KBM-7 (cell line): ENCODE measurements at regions not wholly inside any gene's neighbourhood (a gene's known extent, or its start where the extent isn't known, plus 50 kb on each side); places are given as distances from the start of the nearest gene placed in this dataset.

Source experiments
- DNase-seq: peaks from one replicate; pipeline ENCODE4 v3.0.0-alpha.2; 2015
- in situ Hi-C: fragments of 300-500 bp; cut with MboI; formaldehyde crosslinking; loops from 2 replicates; pipeline ENCODE4 v1.14.3; 2020; ENCODE audit warnings: low sequenced_read_pairs, low pct_unique_long_range_greater_than_20kb, mixed read lengths

DNA sequence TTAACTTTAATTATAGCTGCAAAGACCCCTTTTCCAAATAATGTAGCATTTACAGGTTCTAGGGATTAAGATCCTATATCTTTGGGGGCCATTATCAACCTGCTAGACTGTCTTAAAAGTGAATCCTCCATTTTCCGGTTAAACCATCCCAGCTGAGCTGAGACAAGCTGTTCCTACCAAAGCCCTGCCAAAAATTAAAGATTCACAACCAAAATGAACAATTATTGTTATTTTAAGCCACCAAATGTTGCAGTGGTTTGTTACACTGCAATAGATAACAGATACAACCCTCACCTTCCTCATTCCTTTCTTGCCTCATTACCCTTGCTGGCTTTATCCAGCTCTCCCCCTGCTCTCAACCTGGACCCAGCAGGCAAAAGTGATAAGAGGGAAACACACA, 343.4 kb downstream of the CDK5RAP2 start:
- in situ Hi-C loops = no loop called here
- DNase-seq = no peak

DNA sequence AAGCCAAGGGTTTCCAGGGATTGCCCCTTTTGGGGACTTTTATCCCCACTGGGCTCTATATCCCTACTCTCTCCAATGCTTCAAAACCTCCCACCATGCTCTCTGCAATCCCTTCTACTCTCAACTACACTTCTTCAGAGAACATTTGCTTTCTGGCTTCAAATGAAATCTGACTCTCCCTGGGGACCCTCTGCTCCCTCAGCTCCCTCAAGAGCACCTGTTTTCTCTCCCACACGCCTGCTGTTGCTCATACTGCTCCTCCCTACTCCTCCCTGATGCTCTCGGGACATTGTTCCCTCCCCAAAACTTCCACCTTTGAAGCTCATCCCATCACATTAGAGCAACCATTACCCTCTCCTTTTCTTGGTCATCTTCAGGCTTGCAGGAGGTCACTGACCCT, 344.9 kb downstream of the CDK5RAP2 start:
- in situ Hi-C loops = no loop called here

DNA sequence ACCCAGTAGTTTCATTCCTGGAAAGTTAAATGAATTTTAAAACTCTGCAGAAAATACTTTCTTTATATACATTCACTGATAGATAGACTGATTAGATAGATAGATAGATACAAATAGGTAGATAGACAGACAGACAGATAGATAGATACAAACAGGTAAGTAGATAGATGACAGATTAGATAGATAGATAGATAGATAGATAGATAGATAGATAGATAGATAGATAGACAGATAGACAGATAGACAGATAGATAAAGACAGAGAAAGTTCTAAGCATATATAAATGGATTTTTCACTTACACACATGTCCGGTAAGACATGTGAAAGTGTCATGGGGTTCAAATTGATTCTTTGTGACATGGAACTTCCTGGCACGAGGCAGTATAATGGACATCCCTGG, 349.7 kb downstream of the CDK5RAP2 start:
- in situ Hi-C loops = no loop called here
- no peak for DNase-seq

More for the DNA sequence above, 344.9 kb downstream of the CDK5RAP2 start:
- no peak for DNase-seq

DNA sequence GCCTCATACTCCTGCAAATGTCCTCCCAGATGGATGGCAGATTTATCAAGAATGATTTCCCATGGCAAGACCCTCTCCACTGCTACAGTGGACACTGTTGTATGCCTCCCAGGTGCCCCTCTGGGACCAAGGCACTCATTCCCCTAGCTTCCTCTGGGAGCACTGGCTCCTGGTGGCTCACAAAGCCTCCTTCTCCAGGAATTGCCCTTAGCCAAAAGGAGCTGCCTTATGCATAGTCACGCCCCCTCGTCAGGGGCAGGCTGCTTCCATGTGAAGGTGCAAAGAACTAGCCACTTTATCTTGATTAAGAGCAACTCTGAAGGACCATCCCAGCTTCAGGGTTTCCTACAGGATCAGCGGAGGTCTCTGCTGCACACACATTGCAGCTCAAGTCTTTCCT, 358.1 kb downstream of the CDK5RAP2 start:
- in situ Hi-C loops = no loop called here

DNA sequence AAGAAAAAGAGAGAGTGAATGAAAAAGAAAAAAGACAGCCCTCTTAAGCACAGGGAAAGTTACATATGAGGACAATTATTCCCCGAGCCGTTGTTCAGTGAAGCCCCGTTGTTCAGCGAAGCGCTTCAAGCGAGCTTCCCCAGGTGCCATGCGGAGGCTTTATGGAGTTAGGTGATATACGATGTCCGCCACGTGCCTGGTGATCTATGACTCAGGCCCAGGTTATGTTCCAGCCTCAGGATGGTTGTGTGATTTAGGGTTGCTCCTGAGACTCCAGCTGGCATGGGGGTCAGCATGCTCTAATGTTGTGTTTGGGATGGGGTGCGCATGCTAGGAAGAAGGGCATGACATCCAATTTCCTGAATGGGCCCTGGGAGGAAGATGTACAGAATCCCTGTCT, 365.6 kb downstream of the CDK5RAP2 start:
- in situ Hi-C loops = no loop called here
- no peak for DNase-seq

More for the DNA sequence above, 358.1 kb downstream of the CDK5RAP2 start:
- no peak for DNase-seq

DNA sequence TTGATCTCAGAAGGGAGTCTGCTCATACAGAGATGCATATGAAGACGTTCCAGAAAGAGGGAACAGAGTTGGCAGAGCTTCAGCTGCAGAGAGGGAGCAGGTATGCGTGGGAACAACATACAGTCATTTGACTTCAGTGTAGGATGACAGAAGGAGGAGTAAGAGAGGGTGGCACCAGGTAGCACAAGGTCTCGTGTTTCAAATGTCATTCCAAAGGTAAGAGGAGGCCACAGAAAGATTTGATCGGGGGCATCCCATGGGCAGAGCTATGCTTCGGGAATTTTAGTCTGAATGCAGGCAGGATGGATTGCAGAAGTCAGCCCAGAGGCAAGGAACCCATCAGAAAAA, 367.1 kb downstream of the CDK5RAP2 start:
- in situ Hi-C loops = no loop called here
- DNase-seq = no peak

DNA sequence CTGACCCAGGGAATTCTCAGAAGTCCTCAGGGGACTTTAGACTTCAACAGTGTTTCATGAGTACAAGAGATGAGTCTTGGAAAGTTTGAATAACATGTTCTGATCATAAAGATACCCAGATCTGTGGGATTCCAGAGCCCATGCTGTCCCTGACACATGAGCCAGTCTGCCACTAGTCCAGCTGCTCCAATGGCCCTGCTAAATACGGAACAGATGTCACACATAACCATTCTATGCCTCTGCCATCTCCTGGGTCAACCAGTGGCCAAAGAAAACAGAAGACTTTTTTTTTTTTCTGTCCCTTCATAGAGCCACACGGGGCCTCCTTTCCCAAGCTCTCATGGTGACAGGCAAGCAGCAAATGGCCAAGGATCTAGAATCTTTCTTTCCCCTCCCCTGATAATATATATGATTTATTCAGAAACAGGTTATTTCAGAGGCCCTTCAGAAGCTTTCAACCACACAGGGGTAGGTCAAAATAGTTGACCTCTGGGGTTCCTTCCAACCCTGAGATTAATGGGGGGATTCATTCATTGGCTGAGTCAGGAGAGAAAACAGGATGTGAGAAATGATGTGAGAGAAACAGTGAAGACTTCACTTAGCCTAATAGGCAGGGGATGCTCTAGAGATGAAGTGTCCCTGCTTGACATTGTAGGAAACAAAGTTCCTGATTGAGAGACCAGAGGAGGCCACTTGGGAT, 367.7 kb downstream of the CDK5RAP2 start:
- no peak for DNase-seq
- in situ Hi-C loops = no loop called here

DNA sequence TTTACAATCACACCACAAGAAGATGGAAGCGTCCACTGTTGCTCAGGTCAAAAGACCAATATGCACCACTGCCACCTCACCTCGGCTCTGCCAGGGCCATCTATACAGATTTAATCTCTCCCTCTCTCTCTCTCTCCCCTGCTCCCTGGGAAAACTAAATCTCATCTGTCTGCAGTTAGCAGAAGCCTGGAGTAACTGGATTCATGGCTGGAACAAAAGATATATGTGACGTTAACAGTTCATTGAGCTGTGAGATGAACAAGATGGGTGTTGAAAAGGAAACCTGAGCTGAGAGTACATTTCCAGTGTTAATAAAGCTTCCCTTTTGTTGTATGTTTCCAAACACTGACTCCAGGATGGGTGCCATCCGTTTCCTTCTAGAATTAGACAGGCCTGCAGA, 369.7 kb downstream of the CDK5RAP2 start:
- in situ Hi-C loops = no loop called here
- no peak for DNase-seq

DNA sequence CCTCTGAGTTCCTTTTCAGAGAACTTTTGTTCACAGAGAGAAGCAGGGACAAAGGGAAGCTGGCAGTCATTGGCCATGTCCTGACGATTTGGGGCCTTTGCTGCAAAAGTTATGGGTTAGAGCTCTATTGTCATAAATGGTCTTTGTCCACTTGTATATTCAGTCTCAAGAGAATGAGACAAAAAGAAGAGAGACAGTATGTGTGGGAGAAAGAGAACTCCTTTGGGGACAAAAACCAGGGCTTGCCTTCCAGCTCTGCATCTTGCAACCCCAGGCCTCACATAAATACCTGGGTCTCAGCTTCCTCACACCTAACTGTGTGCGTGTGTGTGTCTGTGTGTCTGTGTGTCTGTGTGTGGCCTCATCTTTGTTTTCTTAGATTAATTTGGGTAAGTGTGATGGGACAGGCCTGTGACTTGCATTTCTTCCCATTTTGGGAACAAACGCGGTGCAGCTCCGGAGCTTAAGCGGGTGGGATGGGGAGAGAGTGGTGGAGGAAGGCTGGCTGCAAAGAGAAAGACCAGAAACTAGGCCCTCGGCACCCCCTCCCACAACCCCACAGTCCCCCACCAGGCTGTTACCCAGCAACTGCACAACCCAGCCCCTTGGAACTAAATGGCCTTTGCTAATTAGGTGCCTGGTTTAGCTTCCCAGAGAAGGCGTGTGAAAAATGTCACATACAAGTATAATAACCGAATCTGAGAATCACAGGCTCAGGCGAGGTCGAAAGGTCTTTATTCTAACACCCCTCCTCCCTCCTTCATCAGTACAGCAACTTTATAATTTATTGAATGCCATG, 376.9 kb downstream of the CDK5RAP2 start:
- DNase-seq = no peak
- in situ Hi-C loops = no loop called here

DNA sequence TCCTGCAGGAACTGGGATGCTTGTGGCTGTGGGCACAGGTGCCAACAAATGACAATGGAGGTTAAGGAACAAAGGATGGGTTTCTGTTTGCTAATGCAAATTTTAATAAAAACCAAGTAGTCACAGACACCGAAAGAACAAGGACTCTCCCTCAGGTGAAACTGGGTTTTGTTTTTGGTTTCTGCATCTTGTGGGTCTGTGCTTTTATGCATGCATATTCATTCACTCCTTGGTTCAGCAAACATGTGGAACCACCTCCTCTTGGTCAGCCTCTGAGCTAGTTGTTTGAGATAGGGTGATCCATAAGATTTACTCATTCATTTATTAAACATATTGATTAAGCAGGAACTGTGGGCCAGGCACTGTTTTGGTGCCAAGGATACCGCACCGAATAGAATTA, 381.9 kb downstream of the CDK5RAP2 start:
- in situ Hi-C loops = no loop called here
- DNase-seq = no peak

DNA sequence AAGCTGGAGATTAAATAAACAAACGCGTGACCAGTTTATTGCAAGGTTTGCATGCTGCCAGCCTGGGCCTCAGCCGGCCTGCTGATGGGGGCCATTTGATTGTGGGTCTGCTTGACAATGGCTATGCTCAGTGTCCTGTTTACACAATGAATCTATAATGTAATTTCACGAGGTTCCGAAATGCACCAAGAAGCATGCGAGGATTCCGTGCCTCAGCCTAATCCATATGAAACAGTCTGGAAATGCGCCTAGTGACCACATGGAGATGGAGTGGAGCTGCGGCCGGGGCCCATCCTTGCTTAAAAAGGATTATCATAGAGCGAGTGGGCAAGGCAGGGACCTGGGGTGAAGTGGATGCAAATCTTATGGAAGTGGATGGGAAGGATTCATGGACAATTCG, 382.4 kb downstream of the CDK5RAP2 start:
- no peak for DNase-seq
- in situ Hi-C loops = no loop called here

DNA sequence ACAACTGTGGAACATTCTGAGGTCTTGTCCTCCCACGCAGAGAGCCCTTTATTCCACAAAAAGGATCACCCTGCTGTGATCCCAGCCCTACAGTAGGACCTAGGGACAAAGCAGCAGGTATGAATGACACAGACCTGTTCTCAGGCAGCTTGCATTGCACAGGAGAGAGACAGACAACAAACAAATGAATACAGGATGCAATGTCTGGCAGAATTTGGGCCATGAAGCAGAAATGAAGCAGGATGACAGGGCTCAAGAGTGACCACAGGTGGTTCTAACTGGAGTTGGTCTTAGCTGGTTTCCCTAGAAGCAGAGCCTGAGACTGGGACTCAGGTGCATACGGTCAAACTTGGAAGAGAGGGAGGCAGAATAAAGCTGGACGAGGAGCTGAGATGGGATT, 388.8 kb downstream of the CDK5RAP2 start:
- in situ Hi-C loops = no loop called here
- no peak for DNase-seq

DNA sequence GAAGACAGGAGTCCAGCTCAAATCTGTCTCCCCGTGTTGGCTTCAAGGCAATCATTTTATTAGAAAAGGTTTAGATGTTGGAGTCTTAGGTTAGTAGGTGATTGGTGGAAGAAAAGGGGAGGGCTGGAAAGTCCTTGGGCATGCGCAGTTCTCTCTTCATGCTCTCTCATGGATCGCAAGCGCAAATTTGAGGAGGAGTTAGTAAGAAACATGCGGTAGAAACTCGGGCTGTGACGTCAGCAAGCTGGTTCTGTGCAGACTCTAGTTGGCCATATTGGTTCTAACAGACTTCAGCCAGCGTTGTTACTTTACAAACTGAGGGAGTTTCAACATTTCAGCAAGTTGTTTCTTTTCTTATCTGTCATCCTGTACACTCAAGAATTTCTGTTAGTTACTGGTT, 392.2 kb downstream of the CDK5RAP2 start:
- no peak for DNase-seq
- in situ Hi-C loops = no loop called here

DNA sequence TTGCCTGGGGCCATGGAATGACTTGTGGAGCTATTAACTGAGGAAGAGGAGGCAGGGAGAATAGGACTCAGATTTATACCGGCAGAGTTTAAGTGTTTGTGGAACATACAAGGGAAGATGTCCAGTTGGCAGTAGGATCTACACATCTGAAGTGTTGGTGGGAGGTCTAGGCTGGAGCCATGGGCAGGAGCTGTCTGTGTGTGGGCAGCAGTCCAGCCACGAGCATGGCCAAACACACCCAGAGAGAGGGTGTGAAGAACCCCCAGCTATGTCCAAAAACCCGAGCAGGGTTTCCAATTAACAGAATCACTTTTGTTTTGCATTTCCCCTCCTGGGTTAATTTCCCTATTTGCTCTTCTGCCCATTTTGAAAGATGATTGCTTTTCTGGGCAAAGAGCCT, 393.7 kb downstream of the CDK5RAP2 start:
- no peak for DNase-seq
- in situ Hi-C loops = no loop called here

DNA sequence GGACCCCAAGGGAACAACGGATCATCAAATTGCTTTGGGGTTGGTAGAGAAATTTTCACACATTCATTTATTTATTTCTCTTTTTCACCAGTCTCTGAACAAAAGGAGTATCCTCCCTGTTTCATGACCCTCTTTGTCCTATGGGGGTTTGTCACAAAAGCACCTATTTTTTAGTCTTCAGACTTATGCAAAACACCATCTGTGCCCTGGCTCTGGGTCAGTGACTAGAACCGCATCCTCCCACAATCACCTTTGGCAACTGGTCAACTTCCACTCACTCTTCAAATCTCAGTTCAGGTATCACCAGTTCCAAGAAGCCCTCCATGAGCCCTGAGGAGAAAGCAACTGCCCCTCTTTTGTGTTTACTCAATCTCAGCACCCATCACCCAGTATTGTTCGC, 395.7 kb downstream of the CDK5RAP2 start:
- no peak for DNase-seq
- in situ Hi-C loops = no loop called here

DNA sequence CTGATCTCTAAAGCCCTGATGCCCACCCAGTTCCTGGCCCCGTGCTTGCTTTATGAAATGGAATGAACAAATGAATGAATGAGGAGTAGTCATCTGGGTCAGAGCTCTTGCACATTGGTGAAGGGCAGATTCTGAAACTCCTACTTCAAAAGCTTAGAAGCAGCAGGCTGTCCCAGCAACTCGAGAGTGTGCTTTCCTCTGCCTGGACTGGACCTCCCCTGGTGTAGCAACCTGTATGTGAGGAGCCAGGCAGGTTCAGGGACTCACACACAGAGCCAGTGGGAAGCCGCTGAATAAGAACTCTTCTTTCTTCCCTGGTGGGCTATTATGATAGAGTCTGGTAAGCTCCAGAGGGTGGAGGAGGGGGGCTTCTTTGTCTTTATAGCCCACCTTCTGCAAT, 396.4 kb downstream of the CDK5RAP2 start:
- DNase-seq = no peak
- in situ Hi-C loops = no loop called here

DNA sequence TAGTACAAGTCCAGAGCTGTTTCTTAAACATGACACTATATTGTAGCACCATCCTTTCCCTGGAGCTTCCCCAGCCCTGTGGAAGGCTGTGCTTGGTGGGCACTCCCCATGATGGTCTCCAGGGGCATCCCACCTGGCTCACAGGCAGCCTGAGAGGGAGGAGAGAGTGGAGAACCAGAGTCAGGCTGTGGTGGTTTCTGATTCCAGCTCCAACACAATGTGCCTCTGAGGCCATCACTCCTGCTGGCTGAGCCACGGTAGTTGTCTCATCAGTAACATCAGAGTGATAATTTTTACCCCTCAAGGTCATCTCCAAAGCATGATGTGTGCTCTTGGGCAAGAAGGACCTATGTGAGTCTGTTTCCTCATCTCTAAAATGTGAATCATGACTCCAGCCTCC, 398.0 kb downstream of the CDK5RAP2 start:
- in situ Hi-C loops = no loop called here
- DNase-seq = no peak

DNA sequence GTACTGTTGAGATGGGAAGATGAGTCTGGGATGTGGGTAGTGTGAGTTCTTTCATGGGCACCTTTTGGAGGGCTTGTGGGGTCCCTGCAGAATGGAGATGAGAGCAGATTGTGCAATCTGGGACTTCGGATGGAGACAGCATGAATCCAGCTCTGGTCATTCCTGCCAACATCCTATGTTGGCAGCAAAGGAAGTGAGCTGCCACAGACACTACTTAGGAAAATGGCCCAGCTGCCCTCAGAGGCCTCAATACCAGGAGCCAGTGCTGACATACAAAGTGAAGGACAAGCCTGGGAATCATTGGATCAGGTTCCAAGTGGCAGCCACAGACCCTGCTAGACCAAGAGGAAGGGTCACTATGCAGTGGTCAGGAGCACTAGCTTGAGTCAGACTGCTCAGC, 402.8 kb downstream of the CDK5RAP2 start:
- DNase-seq = no peak
- in situ Hi-C loops = no loop called here

DNA sequence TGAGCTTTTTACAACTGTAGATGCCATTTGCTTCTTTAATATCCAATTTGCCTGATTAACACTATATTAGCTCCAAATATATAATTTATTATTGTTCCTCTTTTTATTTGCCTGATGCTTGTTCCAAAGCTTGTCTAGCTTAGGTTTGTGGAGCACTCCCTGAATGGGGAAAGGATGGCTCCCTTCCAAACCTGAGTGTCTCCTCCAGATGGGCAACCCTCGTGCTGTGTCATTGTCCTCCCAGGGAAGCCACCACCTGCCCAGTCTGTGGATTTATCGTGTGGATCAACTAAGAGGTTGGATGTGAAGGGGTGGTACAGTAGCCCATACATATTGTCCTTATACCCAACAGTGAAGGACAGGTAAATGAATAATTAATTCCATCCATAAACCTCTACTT, 404.9 kb downstream of the CDK5RAP2 start:
- no peak for DNase-seq
- in situ Hi-C loops = no loop called here

DNA sequence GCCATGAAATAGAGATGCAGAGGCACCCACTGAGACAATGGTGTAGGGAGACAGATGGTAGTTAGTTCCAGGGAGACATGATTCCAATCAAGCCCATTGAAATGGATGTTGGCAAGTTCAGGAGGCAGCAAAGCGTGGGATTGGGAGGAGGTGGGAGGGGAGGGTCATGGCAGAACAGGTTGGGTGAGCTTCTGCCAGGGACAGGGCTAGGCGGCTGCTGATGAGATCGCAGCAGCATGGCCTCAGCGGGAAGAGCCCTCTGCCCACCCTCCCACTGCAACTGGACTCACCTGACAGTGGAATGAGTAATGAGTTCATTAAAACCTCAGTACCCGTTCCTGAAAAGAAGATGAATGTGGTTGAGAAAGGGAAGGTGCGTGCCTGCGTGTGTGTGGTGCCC, 418.2 kb downstream of the CDK5RAP2 start:
- DNase-seq = no peak
- in situ Hi-C loops = no loop called here

DNA sequence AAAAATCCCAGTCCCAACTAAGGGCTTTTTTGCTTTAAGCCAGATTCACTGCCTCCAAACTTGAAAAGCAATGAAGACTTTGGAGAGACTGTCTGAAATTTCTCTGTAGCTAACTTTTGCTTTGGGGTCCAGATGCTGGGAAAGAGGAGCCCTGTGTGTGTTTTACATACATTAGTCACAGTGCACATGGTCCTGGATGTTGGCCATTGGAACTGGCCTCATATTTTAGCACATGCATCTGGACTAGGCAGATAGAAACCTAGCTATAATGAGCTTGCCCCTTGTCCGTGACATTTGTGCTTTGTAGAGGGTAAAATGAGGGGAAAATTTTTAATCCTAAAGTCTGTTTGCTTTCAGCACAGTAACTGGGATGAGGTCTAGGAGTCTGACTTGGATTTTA, 421.7 kb downstream of the CDK5RAP2 start:
- DNase-seq = no peak
- in situ Hi-C loops = no loop called here
